Activated T-cell treated with anti-CD3 and anti-CD28 coated beads, Interleukin-2, amount 50 U/mL, for 24 hours (primary cell): ENCODE measurements at regions not wholly inside any gene's neighbourhood (a gene's known extent, or its start where the extent isn't known, plus 50 kb on each side); places are given as distances from the start of the nearest gene placed in this dataset.
"Not testable (repeated sequence)": the region's sequence is repeated elsewhere in the genome, so short reads cannot be mapped to it uniquely, and the experiment has no call there.

ENCODE experiments used
- DNase-seq: peaks from one replicate; pipeline ENCODE4 v3.0.0-alpha.2; 2020
- H3K27ac Mint-ChIP-seq: 2 replicates; pipeline ENCODE4 v1.8.0; 2020; ENCODE audit warnings: mild to moderate bottlenecking, mixed read lengths
- H3K27me3 Mint-ChIP-seq: 2 replicates; pipeline ENCODE4 v1.8.0; 2020; ENCODE audit warnings: mixed read lengths
- H3K36me3 Mint-ChIP-seq: 2 replicates; pipeline ENCODE4 v1.8.0; 2020; ENCODE audit warnings: low read depth, mixed read lengths
- H3K4me1 Mint-ChIP-seq: 2 replicates; pipeline ENCODE4 v1.8.0; 2020; ENCODE audit warnings: low read depth, mixed read lengths
- H3K4me3 Mint-ChIP-seq: 2 replicates; pipeline ENCODE4 v1.8.0; 2020; ENCODE audit warnings: mild to moderate bottlenecking, moderate library complexity, mixed read lengths
- H3K9me3 Mint-ChIP-seq: 2 replicates; pipeline ENCODE4 v1.8.0; 2020; ENCODE audit warnings: mixed read lengths

DNA sequence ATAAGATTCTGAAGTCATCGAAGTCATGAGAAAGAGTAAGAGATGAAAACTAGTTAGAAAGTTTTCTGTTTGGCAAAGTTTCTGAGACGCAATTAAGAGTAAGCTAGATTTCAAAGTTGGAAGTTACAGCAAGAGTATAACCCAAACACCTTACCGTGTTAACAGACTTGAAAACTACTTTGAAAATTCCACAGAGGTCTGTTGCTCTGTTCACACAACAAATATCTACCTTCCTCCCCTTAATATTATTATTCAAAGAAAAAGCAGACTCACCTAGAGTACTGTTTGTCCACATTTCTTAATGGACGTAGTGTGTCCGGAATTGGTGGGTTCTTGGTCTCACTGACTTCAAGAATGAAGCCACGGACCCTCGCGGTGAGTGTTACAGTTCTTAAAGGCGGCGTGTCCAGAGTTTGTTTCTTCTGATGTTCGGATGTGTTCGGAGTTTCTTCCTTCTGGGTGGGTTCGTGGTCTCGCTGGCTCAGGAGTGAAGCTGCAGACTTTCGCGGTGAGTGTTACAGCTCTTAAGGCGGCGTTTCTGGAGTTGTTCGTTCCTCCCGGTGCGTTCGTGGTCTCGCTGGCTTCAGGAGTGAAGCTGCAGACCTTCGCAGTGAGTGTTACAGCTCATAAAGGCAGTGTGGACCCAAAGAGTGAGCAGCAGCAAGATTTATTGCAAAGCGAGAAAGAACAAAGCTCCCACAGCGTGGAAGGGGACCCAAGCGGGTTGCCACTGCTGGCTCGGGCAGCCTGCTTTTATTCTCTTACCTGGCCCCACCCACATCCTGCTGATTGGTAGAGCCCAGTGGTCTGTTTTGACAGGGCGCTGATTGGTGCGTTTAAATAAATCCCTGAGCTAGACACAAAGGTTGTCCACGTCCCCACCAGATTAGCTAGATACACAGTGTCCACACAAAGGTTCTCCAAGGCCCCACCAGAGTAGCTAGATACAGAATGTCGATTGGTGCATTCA, 165.1 kb upstream of the TEX13C start:
- DNase-seq, H3K36me3 Mint-ChIP-seq, H3K27ac Mint-ChIP-seq, H3K4me1 Mint-ChIP-seq, H3K9me3 Mint-ChIP-seq, H3K27me3 Mint-ChIP-seq, H3K4me3 Mint-ChIP-seq: not testable (repeated sequence)

DNA sequence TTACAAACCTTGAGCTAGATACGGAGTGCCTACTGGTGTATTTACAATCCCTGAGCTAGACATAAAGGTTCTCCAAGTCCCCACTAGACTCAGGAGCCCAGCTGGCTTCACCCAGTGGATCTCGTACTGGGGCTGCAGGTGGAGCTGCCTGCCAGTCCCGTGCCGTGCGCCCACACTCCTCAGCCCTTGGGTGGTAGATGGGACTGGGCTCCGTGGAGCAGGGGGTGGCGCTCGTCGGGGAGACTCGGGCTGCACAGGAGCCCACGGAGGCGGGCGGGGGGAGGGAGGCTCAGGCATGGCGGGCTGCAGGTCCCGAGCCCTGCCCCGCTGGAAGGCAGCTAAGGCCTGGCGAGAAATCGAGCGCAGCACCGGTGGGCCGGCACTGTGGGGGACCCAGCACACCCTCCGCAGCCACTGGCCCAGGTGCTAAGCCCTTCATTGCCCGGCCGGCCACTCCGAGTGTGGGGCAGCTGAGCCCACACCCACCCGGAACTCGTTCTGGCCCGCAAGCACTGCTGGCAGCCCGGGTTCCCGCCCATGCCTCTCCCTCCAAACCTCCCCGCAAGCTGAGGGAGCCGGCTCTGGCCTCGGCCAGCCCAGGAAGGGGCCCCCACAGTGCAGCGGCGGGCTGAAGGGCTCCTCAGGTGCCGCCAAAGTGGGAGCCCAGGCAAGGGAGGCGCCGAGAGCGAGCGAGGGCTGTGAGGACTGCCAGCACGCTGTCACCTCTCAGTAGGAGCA, 164.2 kb upstream of the TEX13C start:
- not testable (repeated sequence) for H3K27me3 Mint-ChIP-seq, H3K4me3 Mint-ChIP-seq, H3K4me1 Mint-ChIP-seq, H3K9me3 Mint-ChIP-seq, H3K27ac Mint-ChIP-seq, H3K36me3 Mint-ChIP-seq, DNase-seq

DNA sequence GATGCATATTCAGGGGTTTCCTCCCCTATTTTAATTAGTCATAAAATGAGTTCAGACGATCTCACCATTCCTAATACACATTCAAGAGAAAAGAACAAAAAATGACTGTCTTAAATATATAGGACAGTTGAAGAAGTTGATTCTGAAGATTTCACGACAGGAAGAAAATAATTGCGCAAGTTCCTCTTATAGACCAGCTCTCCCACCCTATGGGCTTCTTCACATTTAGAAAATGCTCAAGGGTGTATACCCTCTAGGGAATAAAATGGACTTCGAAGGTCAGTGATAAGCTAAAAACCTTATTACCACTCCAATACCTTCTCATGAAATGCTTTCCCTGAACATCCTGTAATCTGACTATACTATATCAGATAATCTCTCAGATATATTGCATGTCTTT, 149.2 kb upstream of the TEX13C start:
- Mint-ChIP-seq H3K27me3 (peaks cover 16% of the 10 kb centered on the region), H3K4me1 (no peaks in the 10 kb centered on the region), H3K4me3 (no peak overlapping the region), H3K36me3 (no peaks in the 10 kb centered on the region), H3K27ac (no peak overlapping the region), H3K9me3 (no peaks in the 10 kb centered on the region)
- DNase-seq, result no peak

DNA sequence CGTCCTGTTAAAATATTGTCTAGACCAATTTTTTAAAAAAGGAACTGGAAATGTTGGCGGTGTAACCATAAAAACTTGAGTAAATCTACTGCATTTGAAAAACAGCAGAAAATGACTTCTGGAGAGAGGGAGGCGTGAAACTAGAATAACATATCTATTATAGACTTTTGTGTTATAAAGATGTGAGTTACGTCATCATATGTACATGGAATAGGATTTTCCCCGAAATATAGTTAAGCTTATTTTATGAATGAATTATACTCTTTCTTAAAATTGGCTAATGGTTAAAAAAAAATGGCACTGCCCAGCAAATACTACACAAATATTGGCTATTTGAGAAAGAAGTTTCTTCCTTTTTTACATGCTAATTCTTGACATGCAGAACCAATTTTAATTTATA, 147.1 kb upstream of the TEX13C start:
- DNase-seq, result no peak
- no peak overlapping the region for H3K4me3 Mint-ChIP-seq
- H3K27ac Mint-ChIP-seq, result no peak overlapping the region
- H3K27me3 Mint-ChIP-seq, result peaks cover 16% of the 10 kb centered on the region
- H3K4me1 Mint-ChIP-seq, result no peaks in the 10 kb centered on the region
- no peaks in the 10 kb centered on the region for H3K9me3 Mint-ChIP-seq
- H3K36me3 Mint-ChIP-seq, result no peaks in the 10 kb centered on the region

DNA sequence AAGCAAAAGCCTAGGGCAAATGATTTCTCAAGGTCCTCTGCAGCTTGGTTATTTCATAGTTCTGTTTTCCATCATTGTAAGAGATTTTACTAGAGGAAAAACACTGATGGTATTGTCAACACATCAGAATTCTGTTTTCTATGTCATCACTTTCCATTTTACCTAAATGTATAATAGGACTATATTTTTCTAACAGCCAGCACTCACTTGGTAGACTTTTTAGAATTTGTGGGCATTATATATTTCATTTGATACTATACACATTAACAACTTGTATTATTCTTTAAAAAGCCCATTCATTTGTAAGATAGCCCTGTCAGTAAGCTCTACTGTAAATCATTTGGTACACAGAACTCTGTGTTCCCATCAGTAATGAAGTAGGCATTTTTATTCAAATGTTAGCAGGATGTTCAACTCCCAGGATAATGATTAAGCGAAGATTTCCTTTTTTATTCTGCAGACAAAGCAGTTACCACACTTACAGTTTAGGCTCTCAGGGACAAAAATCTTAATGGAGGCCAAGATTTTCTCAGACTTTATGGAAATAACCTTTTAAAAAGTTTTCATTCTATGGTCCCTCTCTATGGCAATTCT, 143.6 kb upstream of the TEX13C start:
- Mint-ChIP-seq H3K36me3 (no peaks in the 10 kb centered on the region), H3K4me1 (no peaks in the 10 kb centered on the region), H3K27me3 (peaks cover 7% of the 10 kb centered on the region), H3K27ac (no peak overlapping the region), H3K9me3 (no peaks in the 10 kb centered on the region), H3K4me3 (no peak overlapping the region)
- DNase-seq, result no peak

DNA sequence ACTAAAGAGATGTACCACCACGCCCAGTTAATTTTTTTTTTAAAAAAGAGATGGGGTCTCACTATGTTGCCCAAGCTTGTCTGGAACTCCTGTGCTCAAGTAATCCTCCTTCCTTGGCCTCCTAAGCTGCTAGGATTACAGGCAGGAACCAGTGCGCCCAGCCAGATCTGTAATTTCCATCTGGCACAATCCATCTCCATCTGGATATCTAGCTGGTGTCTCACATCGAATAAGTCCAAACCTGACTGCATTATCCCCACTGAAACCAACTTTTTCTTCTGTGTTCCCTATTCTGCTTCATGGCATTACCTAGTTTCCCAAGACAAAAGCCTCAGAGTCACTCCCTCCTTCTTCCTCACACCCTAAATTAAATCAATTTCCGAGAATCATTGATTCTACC, 125.8 kb upstream of the TEX13C start:
- Mint-ChIP-seq H3K9me3 (no peaks in the 10 kb centered on the region), H3K27ac (no peak overlapping the region), H3K4me3 (no peak overlapping the region), H3K27me3 (peaks cover 43% of the 10 kb centered on the region), H3K4me1 (no peaks in the 10 kb centered on the region), H3K36me3 (no peaks in the 10 kb centered on the region)
- DNase-seq, result no peak

DNA sequence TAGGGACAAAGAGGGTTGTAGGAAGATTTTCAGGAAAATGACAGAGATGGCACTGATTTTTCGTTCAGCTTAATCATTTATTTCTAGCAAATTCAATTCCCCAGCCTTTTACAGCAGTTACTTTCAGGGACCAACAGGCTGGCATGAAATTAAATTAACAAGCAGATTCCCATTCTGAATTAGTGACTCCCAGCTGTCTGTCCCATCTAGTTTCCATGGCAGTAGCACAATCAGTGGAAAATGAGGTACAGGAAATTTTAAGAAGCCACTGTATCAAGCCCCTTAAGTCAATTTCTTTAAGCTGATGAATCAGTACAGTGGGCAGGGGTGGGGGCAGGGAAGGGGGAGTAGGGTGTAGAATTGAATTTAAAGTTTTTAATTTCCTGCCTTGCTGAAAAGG, 121.1 kb upstream of the TEX13C start:
- Mint-ChIP-seq H3K4me3 (no peak overlapping the region), H3K4me1 (peaks cover 12% of the 10 kb centered on the region), H3K27ac (no peak overlapping the region), H3K9me3 (no peaks in the 10 kb centered on the region), H3K27me3 (peaks cover 48% of the 10 kb centered on the region), H3K36me3 (no peaks in the 10 kb centered on the region)
- DNase-seq, result no peak

DNA sequence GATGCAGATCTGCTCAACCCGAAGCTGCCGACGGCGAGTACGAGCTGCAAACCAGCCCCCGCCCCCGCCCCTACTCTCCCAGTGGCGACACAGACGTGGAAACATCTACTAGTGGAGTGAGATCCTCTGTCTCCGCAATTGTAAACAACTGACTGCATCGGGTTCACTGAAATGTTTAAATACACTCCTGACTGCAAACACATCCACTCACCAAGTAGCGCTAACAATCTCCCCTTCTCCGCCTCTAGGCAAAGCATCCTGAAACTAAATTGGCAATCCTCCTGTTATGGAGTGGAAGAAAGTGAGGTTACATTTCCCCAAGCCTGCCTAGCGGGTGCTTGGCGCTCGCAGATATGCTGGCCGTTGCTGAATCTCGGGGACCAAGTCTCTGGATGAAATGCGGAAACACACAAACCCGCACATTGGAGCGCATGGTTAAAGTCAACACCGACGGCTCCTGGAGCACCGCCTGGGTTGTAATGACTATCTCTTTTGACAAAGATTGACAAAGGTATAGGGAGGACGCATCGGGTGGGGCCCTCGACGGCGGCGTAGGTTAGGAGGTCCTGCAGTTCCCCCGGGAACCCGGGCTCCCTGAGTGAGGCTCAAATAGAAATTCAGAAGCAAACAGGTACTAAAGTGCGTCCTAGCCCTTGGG, 117.0 kb upstream of the TEX13C start:
- Mint-ChIP-seq H3K9me3 (no peaks in the 10 kb centered on the region), H3K4me3 (peak overlapping the region; percentile 45), H3K27me3 (peaks cover 63% of the 10 kb centered on the region), H3K27ac (no peak overlapping the region), H3K4me1 (peaks cover 19% of the 10 kb centered on the region), H3K36me3 (no peaks in the 10 kb centered on the region)
- DNase-seq, result peak; percentile 29

DNA sequence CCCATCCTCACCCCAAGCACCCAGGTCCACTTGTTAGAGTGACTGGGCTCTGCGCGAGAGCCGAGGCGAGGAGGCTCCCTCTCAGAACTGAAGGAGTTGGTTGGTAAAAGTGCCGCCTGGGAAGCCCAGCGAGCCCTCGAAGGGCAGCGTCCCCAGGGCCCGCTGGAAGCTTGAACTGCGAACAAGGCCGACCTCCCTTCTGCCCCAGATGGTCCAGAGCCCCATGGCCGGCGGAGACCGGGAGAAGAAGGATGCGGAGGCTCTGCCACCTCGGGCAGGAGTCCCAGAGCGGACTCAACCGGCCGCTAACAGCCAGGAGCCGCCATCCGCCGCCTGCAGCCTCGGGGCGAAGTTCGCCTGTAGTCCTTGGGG, 116.3 kb upstream of the TEX13C start:
- H3K4me1 Mint-ChIP-seq, result peaks cover 19% of the 10 kb centered on the region
- H3K27ac Mint-ChIP-seq, result no peak overlapping the region
- H3K9me3 Mint-ChIP-seq, result no peaks in the 10 kb centered on the region
- H3K27me3 Mint-ChIP-seq, result peaks cover 61% of the 10 kb centered on the region
- peak overlapping the region; percentile 70 for H3K4me3 Mint-ChIP-seq
- DNase-seq, result peak; percentile 31
- H3K36me3 Mint-ChIP-seq, result no peaks in the 10 kb centered on the region

DNA sequence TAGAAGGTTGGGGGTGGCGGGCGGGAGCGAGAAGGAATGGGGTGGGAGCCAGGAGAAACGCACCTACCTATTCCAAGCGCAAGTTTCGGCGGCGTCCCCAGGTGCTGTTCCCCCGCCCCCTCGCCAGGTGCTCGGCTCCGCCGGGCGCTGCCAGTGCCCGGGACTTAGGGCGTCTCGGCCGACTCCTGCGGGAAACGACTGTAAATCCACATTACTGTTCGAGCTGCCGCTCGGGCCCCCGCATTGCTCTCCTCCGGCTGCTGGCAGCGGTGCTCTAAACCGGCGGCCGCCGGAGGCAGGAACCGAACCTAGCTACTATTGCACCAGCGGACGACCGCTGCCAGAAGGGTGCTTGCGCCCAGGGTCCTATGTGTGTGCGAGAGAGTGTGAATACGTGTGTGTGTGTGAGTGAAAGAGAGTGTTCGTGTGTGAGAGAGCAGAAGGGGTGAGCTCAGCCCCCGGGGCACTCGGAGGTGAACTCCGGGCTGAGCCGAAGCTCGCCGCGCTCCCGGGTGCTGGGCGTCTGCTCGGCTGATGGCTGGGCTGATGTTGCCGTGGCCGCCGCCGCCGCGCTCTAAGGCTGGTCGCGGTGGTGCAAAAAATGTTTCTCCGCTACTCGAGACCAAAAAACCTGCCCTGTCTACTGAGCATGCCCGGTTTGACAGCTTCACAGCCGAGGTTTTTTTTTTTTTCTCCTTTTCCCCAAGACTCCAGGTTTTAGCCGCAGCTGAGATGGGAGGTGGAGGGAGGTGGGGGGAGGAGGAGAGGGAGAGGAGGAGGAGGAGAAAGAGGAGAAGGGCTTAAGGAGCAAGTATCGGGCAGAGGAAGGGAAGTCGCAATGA, 115.7 kb upstream of the TEX13C start:
- no peaks in the 10 kb centered on the region for H3K9me3 Mint-ChIP-seq
- H3K27me3 Mint-ChIP-seq, result peaks cover 60% of the 10 kb centered on the region
- H3K4me3 Mint-ChIP-seq, result peak overlapping the region; percentile 68
- no peak overlapping the region for H3K27ac Mint-ChIP-seq
- H3K4me1 Mint-ChIP-seq, result peaks cover 19% of the 10 kb centered on the region
- H3K36me3 Mint-ChIP-seq, result no peaks in the 10 kb centered on the region
- peak; percentile 38 for DNase-seq

DNA sequence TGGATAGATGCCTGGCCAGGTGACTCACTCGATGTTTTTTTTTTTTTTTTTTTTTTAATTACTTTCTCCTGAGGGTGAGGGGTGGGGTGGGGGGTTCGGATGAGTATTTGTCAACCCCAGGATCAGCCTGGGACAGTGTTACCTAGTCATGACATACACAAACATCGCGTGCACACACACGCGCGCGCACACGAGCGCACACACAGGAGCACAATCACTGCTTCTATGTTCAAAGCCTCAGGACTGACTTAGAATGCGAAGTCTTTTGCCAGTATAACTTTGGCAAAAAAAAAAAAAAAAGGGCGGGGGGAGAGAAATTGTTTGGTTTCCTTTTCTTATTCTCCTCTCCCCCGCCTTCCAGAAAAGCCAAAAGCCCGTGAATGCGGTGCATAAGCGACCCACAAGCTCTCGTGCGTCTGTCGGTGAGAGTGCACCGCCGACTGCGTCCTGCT, 115.0 kb upstream of the TEX13C start:
- Mint-ChIP-seq H3K4me1 (peaks cover 19% of the 10 kb centered on the region), H3K4me3 (peak overlapping the region; percentile 68), H3K36me3 (no peaks in the 10 kb centered on the region), H3K27ac (no peak overlapping the region), H3K9me3 (no peaks in the 10 kb centered on the region), H3K27me3 (peaks cover 56% of the 10 kb centered on the region)
- DNase-seq, result no peak

DNA sequence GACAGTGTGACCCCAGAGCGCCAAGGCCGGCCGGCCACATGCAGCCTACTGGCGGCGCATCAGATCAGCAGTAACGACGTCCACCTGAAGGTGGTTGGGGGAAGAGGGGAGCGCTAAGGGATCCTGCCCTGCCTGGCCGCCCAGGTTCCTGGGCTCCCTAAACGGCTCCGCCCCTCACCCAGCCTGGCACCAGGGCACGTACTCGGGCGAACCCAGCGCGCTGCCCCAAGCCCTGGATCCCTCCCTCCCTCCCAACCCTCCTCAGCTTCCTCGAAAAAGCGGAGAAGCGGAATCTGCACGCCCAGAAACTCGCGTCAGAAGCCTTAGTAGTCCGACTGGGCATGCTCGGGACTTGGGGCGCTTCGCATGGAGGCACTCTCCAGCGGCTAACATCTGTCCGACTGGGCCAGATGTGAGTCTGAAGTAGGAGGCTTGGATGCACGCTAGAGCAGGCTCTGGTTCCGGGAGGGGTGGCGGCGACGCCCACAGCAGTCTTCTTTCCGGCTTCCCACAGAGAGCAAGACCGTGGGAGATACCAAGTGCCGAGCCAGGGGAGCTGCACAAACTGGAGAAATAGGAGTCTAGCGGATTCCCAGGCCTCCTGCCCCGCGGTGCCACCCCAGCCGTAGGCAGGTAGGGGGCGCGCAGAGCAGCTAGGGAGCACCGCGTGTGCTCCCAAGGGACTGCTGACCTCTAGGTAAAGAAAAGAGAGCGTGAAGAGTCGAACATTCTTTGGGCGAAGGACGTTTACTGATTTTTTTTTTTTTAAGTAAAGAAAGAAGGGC, 114.3 kb upstream of the TEX13C start:
- peak overlapping the region; percentile 68 for H3K4me3 Mint-ChIP-seq
- H3K27ac Mint-ChIP-seq, result no peak overlapping the region
- peak; percentile 38 for DNase-seq
- no peaks in the 10 kb centered on the region for H3K36me3 Mint-ChIP-seq
- peaks cover 61% of the 10 kb centered on the region for H3K27me3 Mint-ChIP-seq
- peaks cover 19% of the 10 kb centered on the region for H3K4me1 Mint-ChIP-seq
- H3K9me3 Mint-ChIP-seq, result no peaks in the 10 kb centered on the region
